ENCODE measurements at regions not wholly inside any gene's neighbourhood (a gene's known extent, or its start where the extent isn't known, plus 50 kb on each side); places are given as distances from the start of the nearest gene placed in this dataset.

DNA sequence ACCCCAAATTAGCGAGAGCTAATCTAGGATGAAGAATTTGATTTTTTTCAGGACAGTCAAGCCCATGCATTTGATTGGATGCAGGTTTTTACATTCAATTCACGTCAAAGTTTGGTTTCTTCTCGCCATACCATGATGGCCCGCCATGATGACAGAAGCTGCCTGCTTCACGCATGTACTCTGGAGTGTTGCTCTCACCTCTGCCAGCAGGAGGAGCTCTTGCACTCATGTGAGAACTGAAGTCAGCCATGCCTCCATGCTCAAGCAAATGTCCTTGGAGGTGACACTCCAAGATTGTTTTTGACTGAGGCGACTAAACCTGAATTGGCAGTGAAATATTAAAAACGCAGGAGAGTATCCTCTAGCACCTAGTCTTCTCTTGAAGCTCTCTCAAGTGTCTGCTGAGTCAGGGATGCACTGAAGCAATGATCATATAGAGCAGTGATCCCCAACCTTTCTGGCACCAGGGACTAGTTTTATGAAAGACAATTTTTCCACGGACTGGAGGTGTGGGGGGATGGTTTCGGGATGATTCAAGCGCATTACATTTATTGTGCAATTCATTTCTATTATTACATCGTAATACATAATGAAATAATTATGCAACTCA, 120.9 kb downstream of the SAMMSON start:
- DNase-seq: peak; percentile 38 to 39

DNA sequence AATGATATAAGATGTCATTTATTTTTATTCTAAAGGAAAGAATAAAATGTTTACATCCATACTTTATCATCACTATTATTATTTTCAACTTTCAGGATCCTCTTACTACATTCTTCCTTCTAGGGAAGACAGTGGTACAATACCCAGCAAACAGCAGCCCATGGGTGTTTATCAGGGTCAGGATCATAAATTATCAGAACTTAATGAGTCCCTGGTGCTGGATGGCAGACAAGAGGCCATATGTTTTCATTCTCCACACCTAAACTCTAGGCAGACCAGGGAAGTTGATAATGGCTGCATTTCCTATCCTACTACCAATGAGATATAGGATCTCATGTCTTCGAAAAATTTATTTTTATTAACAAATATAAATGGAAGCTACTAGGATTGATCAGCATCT, 127.7 kb downstream of the SAMMSON start:
- no peak for DNase-seq

DNA sequence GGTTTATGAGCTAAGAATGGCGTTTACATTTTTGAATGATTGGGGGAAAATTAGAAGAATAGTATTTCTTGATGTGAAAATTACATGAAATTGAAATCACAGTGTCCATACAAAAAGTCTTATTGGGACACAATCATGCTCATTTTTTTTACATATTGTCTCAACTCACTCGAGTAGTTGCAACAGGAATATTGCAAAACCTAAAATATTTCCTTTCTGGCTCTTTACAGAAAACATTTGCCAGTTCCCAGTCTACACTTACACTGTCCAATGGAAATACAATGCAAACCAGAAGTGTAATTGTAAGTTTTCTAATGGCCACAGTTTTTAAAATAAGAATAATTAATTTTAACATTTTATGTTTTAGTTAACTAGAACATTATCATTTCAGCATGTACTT, 137.8 kb downstream of the SAMMSON start:
- DNase-seq: no peak

DNA sequence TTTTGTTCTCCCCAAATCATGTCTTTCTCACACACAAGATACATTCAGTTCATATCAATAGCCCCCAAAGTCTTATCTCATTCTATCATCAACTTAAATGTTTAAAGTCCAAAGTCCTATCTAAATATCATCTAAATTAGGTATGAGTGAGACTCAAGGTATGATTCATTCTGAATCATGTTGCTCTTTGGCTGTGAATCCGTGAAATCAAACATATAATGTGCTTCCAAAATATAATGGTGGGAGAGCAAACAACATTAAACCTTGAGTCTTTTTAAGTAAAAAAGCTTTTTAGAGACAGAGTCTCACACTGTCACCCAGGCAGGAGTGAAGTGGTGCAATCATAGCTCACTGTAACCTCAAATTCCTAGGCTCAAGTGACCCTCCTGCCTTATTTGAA, 139.1 kb downstream of the SAMMSON start:
- no peak for DNase-seq
